Coronary artery (tissue), 2 donors: ENCODE measurements at regions not wholly inside any gene's neighbourhood (a gene's known extent, or its start where the extent isn't known, plus 50 kb on each side); places are given as distances from the start of the nearest gene placed in this dataset.

Source experiments
- DNase-seq: peaks from one replicate; pipeline ENCODE4 v3.0.0-alpha.2; 2017; ENCODE audit warnings: low spot score
- H3K27ac ChIP-seq, 2 donors: fragments of 200-600 bp; sonication (generic); one replicate each; pipeline ENCODE4 v1.5.1; 2016 to 2019
- H3K4me3 ChIP-seq: fragments of 200-600 bp; sonication (generic); 2 replicates; pipeline ENCODE4 v1.5.1; 2016; ENCODE audit warnings: mild to moderate bottlenecking, moderate library complexity
- TF ChIP-seq, protein P1 (sequence below): fragments of 200-600 bp; sonication (generic); IDR thresholded peaks from one replicate; pipeline ENCODE4 v1.5.1; 2019; ENCODE audit warnings: antibody characterized with exemption

DNA sequence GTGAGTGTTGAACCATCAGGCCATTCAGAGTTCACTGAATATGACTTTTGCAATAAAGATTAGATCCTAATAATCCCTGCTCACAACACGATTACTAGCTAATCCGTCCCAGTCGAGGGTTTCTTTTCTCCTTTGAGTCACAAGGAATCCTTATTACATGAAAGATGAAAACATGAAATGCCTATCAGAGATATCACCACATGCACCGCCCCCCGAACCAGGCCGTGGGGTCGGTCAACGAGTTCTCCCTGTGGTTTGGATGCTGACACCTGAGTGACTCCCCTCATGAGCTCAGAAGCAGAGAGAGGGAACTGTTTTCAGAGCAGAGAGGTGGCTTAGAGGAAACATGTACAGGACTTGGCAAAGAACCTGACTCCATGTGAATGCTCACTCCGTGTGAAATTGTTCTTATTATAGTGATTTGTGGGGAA is 263.3 kb downstream of the ETS1 start:
- TF ChIP-seq, protein P1, sequence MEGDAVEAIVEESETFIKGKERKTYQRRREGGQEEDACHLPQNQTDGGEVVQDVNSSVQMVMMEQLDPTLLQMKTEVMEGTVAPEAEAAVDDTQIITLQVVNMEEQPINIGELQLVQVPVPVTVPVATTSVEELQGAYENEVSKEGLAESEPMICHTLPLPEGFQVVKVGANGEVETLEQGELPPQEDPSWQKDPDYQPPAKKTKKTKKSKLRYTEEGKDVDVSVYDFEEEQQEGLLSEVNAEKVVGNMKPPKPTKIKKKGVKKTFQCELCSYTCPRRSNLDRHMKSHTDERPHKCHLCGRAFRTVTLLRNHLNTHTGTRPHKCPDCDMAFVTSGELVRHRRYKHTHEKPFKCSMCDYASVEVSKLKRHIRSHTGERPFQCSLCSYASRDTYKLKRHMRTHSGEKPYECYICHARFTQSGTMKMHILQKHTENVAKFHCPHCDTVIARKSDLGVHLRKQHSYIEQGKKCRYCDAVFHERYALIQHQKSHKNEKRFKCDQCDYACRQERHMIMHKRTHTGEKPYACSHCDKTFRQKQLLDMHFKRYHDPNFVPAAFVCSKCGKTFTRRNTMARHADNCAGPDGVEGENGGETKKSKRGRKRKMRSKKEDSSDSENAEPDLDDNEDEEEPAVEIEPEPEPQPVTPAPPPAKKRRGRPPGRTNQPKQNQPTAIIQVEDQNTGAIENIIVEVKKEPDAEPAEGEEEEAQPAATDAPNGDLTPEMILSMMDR, result no peak
- no peak overlapping the region for H3K27ac ChIP-seq
- H3K4me3 ChIP-seq, result no peak overlapping the region
- DNase-seq, result no peak

DNA sequence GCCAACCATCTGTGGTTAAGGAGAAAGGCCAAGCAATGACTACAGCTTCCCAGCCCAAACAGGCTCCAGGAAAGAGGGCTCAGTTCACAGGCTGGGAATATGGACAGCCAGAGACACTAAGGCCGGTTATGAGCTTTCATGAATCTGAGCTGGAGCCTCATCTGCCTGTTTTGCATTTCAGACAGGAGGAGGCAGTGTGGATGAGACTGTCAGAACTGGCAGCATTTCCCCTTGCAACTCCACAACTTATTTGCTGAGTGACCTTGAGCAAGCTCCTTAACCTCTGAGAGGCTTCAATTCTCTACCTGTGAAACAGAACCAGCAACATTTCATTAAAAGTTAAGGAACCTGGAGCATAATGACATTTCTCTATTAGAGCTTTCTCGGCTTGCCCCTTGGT is 264.0 kb downstream of the ETS1 start:
- DNase-seq, result no peak
- Histone ChIP-seq H3K27ac (no peak overlapping the region), H3K4me3 (no peak overlapping the region)
- TF ChIP-seq, protein P1, result no peak

GRCh38 chr11:128318856-128319474 is 268.4 kb downstream of the ETS1 start:
- no peak overlapping the region for H3K27ac ChIP-seq
- DNase-seq, result no peak
- no peak overlapping the region for H3K4me3 ChIP-seq
- TF ChIP-seq, protein P1, result no peak

DNA sequence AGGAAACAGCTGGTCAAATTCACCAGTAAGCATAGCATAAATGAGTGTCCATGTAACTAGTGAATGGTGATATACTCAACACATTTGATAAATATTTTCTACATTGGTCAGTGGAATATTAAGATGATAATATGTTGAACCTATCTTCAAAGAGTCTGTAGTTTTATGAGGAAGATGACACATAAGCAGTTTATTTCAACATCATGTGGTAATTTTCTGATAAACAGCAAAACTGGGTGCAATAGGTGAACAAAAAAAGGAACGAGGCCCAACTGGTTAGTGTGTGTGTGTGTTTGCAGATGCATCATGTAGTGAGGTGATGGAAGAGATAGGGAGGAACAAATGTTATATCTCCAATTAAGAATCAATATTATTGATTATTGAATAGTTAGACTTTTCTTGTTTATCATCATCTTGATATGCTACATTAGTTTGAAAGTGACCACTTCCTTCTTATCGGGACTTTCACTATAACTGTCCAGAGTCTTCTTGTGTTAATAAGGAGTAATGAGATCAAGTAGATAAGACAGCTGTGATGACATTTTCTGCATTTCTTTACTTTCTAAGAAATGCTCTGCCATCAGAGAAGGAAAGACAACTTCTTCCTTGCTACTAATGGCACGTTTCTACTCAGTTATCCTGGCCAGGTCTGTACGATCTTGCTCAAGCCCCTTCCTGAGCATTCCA is 270.7 kb downstream of the ETS1 start:
- no peak overlapping the region for H3K27ac ChIP-seq
- TF ChIP-seq, protein P1, result no peak

GRCh38 chr11:128315933-128316332 is 271.4 kb downstream of the ETS1 start:
- no peak overlapping the region for H3K27ac ChIP-seq
- DNase-seq, result no peak
- TF ChIP-seq, protein P1, result no peak
- no peak overlapping the region for H3K4me3 ChIP-seq

More for the DNA sequence above, 270.7 kb downstream of the ETS1 start:
- H3K4me3 ChIP-seq, result no peak overlapping the region
- DNase-seq, result no peak

GRCh38 chr11:128313931-128314330 is 273.4 kb downstream of the ETS1 start:
- no peak overlapping the region for H3K27ac ChIP-seq
- TF ChIP-seq, protein P1, result no peak
- no peak for DNase-seq
- H3K4me3 ChIP-seq, result no peak overlapping the region
